Left colon (tissue), 2 donors: ENCODE measurements at regions not wholly inside any gene's neighbourhood (a gene's known extent, or its start where the extent isn't known, plus 50 kb on each side); places are given as distances from the start of the nearest gene placed in this dataset.
"Not testable (repeated sequence)": the region's sequence is repeated elsewhere in the genome, so short reads cannot be mapped to it uniquely, and the experiment has no call there.

Source experiments
- ATAC-seq: fragments of 200-7000 bp; cut with Tn5 transposase; one replicate; pipeline ENCODE4 v1.9.1; 2020; ENCODE audit warnings: mild to moderate bottlenecking, moderate library complexity
- DNase-seq, 2 donors: peaks; one replicate each; pipeline ENCODE4 v3.0.0-alpha.2; 2020
- intact Hi-C, 2 donors: fragments of 100-400 bp; cut with DNase I in 1 of 2; cut with micrococcal nuclease in 1 of 2; formaldehyde crosslinking; loops; one replicate each; pipeline versions ENCODE4 v1.11.2 to v1.14.0; 2022; cut with DNase I, micrococcal nuclease
- donor health status: DM: no; HTN: no; CAD: no.
- donor health status: DM: yes; HTN: yes; CAD: no.

- no peak for DNase-seq
- intact Hi-C loops = no loop called here
- no peak for ATAC-seq
Measured at GRCh38 chr13:61247149-61247936, 168.3 kb downstream of the PCDH20 start.

DNA sequence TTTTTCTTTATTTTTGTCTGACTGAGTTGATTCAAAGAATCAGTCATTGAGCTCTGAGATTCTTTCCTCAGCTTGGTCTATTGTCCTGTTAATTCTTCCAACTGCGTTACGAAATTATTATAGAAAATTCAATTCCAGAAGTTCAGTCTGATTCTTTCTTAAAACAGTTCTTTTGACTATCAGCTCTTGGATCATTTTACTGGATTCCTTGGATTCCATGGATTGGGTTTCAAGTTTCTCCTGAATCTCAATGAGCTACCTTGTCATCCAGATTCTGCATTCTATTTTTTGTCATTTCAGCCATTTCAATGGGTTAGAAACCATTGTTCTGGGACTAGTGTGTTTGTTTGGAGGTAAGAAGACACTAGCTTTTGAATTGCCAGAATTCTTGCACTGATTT lies 169.3 kb downstream of the PCDH20 start:
- no peak for ATAC-seq

DNA sequence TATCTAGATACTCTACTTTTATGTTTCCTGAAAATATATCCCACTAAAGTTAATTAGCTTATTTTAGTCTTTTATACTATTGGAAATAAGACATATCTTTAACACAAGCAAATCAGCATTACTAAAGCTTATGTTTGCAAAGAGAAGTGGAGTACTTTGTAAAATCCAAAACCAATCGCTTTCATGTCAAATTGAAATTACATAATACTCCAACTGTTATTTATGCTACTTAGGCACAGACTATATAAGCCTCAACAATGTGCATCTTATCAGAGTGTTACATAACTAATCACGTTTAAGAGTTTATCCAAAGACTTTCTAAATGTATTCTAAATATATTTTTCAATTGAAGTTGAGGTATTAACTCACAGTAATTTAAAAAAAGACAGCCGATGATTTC lies 200.0 kb downstream of the PCDH20 start:
- DNase-seq = no peak
- intact Hi-C loops = no loop called here
- no peak for ATAC-seq

More for the DNA sequence above, 169.3 kb downstream of the PCDH20 start:
- intact Hi-C loops = no loop called here
- no peak for DNase-seq

DNA sequence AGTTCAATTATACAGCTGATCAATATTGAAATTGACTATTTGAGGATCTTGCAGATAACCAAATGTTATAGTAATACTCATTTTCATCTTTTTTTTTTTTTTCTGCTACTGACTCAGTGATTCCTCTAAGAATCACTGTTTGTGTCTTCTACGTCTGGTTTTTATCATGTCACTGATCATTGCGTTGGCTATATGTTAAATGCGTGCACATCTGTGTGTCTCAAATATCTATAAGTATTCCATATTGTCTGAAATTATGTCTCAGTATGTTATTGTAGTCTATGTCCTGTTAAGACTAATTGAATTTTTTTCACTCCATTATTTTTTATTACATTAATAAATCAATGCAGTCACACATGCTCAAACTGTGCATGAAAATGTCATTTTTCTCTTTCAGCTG lies 200.5 kb downstream of the PCDH20 start:
- intact Hi-C loops = no loop called here
- ATAC-seq = no peak
- no peak for DNase-seq

- intact Hi-C loops = no loop called here
- ATAC-seq = no peak
- DNase-seq = no peak
Measured at GRCh38 chr13:61214551-61214950, 201.1 kb downstream of the PCDH20 start.

GRCh38 chr13:61205898-61206297 lies 209.8 kb downstream of the PCDH20 start:
- intact Hi-C loops, DNase-seq: not testable (repeated sequence)

DNA sequence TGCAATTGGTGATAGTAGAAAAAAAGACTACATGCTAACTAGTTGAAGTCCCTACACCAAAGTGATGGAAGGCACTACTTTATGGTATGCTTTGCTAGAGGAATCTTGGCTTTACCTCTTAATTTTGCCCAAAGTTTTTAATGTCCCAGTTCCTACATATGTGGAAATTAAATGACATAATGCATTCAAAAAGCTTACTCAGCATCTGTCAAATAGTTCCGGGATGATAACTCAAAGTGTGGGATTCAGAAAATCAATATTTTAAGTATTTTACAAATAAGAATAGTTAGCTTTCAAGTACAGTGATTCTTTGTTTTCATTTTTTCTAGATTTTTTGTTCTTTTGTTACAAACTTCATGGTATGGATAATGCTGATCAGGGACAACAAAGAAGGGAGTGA lies 211.6 kb downstream of the PCDH20 start:
- ATAC-seq (no peak), DNase-seq (no peak)
- intact Hi-C loops = no loop called here

More at GRCh38 chr13:61205898-61206297, 209.8 kb downstream of the PCDH20 start:
- not testable (repeated sequence) for ATAC-seq

DNA sequence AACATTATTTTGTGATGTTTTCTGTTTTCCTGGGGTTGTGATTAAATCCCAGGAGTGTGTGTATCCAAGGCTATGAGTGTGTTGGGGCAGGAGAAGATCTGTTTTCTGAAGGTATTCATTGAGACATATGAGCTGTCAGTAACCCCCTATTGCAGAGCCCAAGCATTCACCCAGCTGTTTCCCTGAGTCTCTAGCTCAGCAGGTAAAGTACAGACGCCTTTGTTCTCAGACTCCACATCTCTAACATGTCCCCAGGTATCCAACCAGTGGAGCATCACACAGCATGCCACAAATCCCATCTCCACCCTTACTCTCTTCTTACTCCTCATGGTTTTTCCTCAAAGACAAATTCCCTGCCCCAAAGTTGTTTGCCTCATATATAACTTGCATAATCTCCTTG lies 213.6 kb downstream of the PCDH20 start:
- intact Hi-C loops = no loop called here
- DNase-seq (no peak), ATAC-seq (no peak)

DNA sequence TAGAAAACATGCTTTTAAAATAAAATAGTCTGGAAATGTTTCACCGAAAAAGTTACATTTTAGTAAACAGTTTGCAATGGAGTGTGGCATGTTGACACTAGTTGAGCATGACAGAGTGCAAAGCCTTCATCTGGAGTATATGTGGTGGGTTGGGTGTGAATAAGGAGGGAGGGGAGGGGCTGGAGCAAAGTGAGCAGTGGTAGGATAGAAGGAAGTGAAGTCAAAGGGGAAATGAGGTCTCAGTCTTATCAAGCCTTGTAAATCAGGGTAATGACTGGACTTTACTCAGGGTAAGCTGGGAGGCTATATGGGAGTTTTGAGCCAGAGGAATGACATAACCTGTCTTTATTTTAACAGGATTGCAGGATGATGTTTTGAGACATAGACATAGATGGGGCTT lies 222.8 kb downstream of the PCDH20 start:
- DNase-seq (peak; percentile 45 to 60), ATAC-seq (peak; percentile 100)
- intact Hi-C loops = no loop called here

- ATAC-seq = no peak
- no peak for DNase-seq
- intact Hi-C loops = no loop called here
Measured at GRCh38 chr13:61188057-61188456, 227.6 kb downstream of the PCDH20 start.

- no peak for DNase-seq
- no peak for ATAC-seq
- intact Hi-C loops = no loop called here
Measured at GRCh38 chr13:61187471-61187870, 228.2 kb downstream of the PCDH20 start.

GRCh38 chr13:61183670-61184069 lies 232.0 kb downstream of the PCDH20 start:
- DNase-seq (no peak), ATAC-seq (no peak)
- intact Hi-C loops = no loop called here

DNA sequence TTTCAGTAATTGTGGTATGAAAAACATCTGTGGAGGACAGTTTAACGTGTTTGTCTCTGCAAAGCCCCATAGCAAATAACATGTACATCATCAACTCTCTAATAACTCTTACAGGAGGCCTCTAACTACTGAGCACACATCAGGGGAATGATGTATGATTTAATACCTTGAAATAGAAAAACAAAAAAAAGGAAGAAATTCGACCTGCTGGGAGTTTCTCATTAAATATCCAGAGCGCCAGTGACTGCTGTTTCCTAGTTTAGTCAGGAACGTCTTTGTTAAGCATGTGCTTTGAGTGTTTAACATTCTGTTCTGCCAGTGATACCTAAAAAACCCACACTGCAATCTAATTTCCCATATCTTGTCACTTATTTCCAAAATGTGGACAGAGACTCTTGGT lies 235.4 kb downstream of the PCDH20 start:
- no peak for ATAC-seq
- no peak for DNase-seq
- intact Hi-C loops = no loop called here

DNA sequence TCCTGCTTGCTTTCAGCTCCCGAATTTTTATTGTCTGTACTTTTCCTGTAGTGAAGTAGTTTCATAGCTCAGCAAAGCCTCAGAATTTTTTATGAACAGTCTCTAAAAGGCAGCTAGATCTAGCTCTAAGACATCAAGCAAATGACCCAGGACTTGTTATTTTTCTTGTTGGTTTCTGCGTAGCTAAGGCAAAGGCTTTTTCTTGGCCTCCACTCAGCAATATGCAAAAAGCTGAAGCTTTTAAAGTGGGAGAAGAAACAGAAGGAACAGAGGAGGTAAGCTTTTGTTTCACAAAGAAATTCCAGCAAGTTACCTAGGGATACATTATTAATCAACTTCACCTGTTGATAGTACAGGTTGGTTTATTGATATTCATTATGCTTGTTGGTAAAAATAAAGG lies 235.9 kb downstream of the PCDH20 start:
- ATAC-seq (no peak), DNase-seq (no peak)
- intact Hi-C loops = no loop called here

- no peak for DNase-seq
- no peak for ATAC-seq
- intact Hi-C loops = no loop called here
Measured at GRCh38 chr13:61170856-61171255, 244.8 kb downstream of the PCDH20 start.

DNA sequence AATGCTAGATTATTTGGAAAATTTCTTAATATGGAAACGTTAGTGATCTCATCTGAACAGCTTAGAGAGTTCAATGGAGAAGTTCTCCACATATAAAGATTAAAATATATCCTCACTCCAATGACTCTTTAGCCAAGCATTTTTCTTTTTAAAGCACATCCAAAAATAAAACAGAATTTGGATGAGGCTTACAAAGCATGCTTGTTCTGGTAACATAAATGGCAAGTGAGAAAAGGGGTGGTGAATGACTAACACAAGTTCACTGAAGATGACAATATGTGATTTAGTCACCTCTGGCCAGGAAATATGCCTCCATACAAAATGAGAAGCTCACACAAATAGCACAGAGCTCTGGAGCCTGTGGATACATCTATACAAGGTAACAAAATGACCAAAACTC lies 253.0 kb downstream of the PCDH20 start:
- DNase-seq (no peak), ATAC-seq (no peak)
- intact Hi-C loops = no loop called here

GRCh38 chr13:61162106-61162505 lies 253.5 kb downstream of the PCDH20 start:
- DNase-seq = no peak
- ATAC-seq = no peak
- intact Hi-C loops = no loop called here

DNA sequence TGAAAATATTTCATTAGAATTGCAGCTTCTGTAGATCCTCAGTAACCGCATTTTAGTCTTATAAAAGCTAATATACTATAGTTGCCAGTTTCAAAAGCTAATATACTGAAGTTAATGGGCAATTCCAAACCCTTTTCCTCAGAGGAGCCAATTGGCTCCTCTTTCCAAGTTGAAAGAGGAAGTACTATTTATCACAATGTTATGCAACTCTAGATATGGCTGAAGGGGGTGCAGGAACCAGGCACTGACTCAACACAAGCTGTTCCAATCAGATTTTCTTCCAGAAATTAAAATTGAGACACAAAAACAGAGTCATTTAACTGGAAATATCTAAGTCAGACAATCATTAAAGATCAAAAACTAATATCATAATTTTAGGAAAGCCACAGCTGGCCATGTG lies 258.9 kb downstream of the PCDH20 start:
- no peak for DNase-seq
- no peak for ATAC-seq
- intact Hi-C loops = no loop called here

- no peak for DNase-seq
- intact Hi-C loops = no loop called here
- no peak for ATAC-seq
Measured at GRCh38 chr13:61151062-61151461, 264.6 kb downstream of the PCDH20 start.

- intact Hi-C loops = no loop called here
- DNase-seq = no peak
- no peak for ATAC-seq
Measured at GRCh38 chr13:61149331-61149730, 266.3 kb downstream of the PCDH20 start.

DNA sequence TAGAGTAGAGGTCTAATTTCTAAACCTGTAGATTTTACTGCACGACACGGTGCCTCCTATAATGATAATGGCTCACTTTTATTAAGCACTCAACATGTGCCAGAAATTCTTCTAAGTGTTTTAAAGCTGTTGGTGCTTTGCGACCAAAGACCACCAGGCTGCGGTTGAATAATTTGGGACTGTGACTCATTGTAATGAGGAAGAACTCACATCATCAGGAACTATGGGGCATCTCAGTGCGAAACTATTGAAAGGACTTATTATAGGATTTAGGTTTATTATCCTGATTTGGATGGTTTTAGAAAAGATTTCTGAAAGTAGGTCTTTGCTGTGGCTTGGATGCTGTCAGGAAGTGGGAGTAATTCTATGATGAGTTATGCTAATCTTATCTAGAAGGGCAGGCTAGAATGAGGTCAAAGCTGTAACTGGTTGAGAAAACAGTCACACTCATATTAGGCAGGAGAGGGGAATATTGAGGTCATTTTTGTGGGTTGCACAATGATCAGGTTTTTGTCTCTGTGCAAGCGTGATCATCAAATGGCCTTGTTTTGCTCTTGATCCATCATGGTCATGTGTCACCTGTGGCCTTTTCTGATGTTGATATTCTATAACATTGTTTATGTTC lies 266.8 kb downstream of the PCDH20 start:
- intact Hi-C loops = no loop called here
- no peak for DNase-seq

More for the DNA sequence above, 266.8 kb downstream of the PCDH20 start:
- ATAC-seq = no peak
